ENCODE measurements at regions not wholly inside any gene's neighbourhood (a gene's known extent, or its start where the extent isn't known, plus 50 kb on each side); places are given as distances from the start of the nearest gene placed in this dataset.

DNA sequence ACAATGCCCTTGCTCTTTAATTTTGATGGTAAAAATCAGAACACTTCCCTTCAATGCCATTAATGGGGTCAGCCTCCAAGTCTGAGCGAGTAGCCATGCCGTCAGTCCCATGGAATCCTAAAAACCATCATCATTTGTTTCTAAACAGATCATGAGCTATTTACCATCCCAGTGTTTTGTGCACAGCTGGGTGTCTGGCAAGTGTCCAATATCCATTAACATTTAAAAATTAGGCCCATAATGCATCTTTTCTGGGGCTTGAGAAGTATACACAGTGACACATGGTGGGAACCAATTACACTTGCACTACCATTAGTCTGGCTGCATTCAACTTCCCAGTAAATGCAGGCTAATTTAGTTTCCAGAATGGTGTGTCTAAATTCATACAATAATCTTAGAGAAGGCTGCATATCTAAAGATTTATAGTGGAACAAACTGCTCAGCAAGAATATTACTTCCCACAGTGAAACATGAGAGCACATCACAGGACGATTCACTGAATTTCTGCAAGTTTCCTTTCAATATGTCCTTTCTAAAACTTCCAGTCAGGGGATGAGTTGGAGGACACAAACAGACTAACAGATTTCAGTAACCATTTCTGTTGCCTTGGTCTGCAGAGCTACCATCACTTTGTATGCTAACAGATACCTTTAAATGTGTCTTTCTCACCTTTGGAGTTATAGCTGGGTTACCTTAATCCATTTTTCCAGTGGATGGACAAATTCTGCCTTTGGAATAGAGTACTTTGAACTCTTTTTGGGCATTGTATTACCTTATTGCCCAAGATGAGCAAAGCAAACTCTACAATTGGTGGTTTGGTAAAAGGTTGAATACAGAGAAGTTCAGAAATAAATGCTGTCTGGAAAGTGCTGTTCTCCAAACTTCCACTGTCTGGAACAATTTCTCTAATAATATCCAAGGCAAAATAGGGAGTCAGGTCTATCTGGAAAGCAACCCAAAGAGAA lies 258.0 kb downstream of the PTBP2 start:
- TF ChIP-seq, protein P1, sequence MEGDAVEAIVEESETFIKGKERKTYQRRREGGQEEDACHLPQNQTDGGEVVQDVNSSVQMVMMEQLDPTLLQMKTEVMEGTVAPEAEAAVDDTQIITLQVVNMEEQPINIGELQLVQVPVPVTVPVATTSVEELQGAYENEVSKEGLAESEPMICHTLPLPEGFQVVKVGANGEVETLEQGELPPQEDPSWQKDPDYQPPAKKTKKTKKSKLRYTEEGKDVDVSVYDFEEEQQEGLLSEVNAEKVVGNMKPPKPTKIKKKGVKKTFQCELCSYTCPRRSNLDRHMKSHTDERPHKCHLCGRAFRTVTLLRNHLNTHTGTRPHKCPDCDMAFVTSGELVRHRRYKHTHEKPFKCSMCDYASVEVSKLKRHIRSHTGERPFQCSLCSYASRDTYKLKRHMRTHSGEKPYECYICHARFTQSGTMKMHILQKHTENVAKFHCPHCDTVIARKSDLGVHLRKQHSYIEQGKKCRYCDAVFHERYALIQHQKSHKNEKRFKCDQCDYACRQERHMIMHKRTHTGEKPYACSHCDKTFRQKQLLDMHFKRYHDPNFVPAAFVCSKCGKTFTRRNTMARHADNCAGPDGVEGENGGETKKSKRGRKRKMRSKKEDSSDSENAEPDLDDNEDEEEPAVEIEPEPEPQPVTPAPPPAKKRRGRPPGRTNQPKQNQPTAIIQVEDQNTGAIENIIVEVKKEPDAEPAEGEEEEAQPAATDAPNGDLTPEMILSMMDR (IDR thresholded peaks at IDR 0.05; ENCODE audit: low read depth, low read length) = no peak
- TF ChIP-seq, protein P2, sequence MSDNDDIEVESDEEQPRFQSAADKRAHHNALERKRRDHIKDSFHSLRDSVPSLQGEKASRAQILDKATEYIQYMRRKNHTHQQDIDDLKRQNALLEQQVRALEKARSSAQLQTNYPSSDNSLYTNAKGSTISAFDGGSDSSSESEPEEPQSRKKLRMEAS (IDR thresholded peaks at IDR 0.05; ENCODE audit: low read depth, low read length) = no peak
- no peak for TF ChIP-seq MYC (IDR thresholded peaks at IDR 0.05; ENCODE audit: low read depth, low read length)
- no peak for TF ChIP-seq POLR2A (IDR thresholded peaks at IDR 0.05; ENCODE audit: extremely low read depth, insufficient read length)
